SK-N-SH treated with all-trans-retinoic acid at 6 μM for 48 hours (cell line): ENCODE measurements at regions not wholly inside any gene's neighbourhood (a gene's known extent, or its start where the extent isn't known, plus 50 kb on each side); places are given as distances from the start of the nearest gene placed in this dataset.

Source experiments
- ARNTL ChIP-seq: fragments of 450-650 bp; formaldehyde crosslinking; IDR thresholded peaks from 2 replicates; pipeline ENCODE4 v1.5.0; 2020; ENCODE audit warnings: low read depth, mild to moderate bottlenecking, moderate library complexity, borderline replicate concordance
- CREB5 ChIP-seq: fragments of 250-450 bp; sonication (Bioruptor Pico); IDR thresholded peaks from 2 replicates; pipeline ENCODE4 v1.5.1; 2020; ENCODE audit warnings: low read depth, mild to moderate bottlenecking, moderate library complexity
- CSRNP3 ChIP-seq: fragments of 250-450 bp; sonication (Bioruptor Pico); IDR thresholded peaks from 2 replicates; pipeline ENCODE4 v1.5.1; 2021; ENCODE audit warnings: mild to moderate bottlenecking, moderate library complexity
- OSR1 ChIP-seq: fragments of 250-450 bp; sonication (Bioruptor Pico); IDR thresholded peaks from 2 replicates; pipeline ENCODE4 v1.8.0; 2022; ENCODE audit warnings: moderate library complexity, mild to moderate bottlenecking, inconsistent platforms
- PATZ1 ChIP-seq: fragments of 250-450 bp; sonication (Bioruptor Pico); IDR thresholded peaks from 2 replicates; pipeline ENCODE4 v1.8.0; 2020; ENCODE audit warnings: mild to moderate bottlenecking, moderate library complexity, borderline replicate concordance
- RARB ChIP-seq: fragments of 250-450 bp; sonication (Bioruptor Pico); IDR thresholded peaks from 2 replicates; pipeline ENCODE4 v1.8.0; 2021; ENCODE audit warnings: mild to moderate bottlenecking, moderate library complexity
- SNAI2 ChIP-seq: fragments of 250-450 bp; sonication (Bioruptor Pico); IDR thresholded peaks from 2 replicates; pipeline ENCODE4 v1.5.0; 2020; ENCODE audit warnings: mild to moderate bottlenecking, moderate library complexity
- TCF4 ChIP-seq: fragments of 250-450 bp; sonication (Bioruptor Pico); IDR thresholded peaks from 2 replicates; pipeline ENCODE4 v1.8.0; 2021; ENCODE audit warnings: mild to moderate bottlenecking, moderate library complexity, borderline replicate concordance
- TSHZ2 ChIP-seq: fragments of 250-450 bp; sonication (Bioruptor Pico); IDR thresholded peaks from 2 replicates; pipeline ENCODE4 v1.5.0; 2020; ENCODE audit warnings: mild to moderate bottlenecking, moderate library complexity
- ZFP30 ChIP-seq: fragments of 450-650 bp; formaldehyde crosslinking; IDR thresholded peaks from 2 replicates; pipeline ENCODE4 v1.5.0; 2022; ENCODE audit warnings: mild to moderate bottlenecking, moderate library complexity
- ZNF565 ChIP-seq: fragments of 450-650 bp; formaldehyde crosslinking; conservative IDR thresholded peaks from 2 replicates; pipeline ENCODE4 v1.5.0; 2020; ENCODE audit warnings: low read depth, mild to moderate bottlenecking, moderate library complexity
- ZNF8 ChIP-seq: fragments of 450-650 bp; formaldehyde crosslinking; IDR thresholded peaks from 2 replicates; pipeline ENCODE4 v1.5.0; 2020; ENCODE audit warnings: mild to moderate bottlenecking, moderate library complexity

- TF ChIP-seq ZFP30 (CRISPR knock-in tag), result no peak
- no peak for TF ChIP-seq PATZ1 (CRISPR knock-in tag)
- no peak for TF ChIP-seq RARB (CRISPR knock-in tag)
- no peak for TF ChIP-seq ZNF565
- TF ChIP-seq CSRNP3 (CRISPR knock-in tag), result no peak
- TF ChIP-seq TCF4 (CRISPR knock-in tag), result no peak
- no peak for TF ChIP-seq SNAI2 (CRISPR knock-in tag)
- TF ChIP-seq ARNTL (CRISPR knock-in tag), result no peak
- no peak for TF ChIP-seq TSHZ2 (CRISPR knock-in tag)
- no peak for TF ChIP-seq ZNF8
- TF ChIP-seq OSR1 (CRISPR knock-in tag), result no peak
- no peak for TF ChIP-seq CREB5 (CRISPR knock-in tag)
Measured at GRCh38 chr2:88283886-88284592, 113.9 kb downstream of the THNSL2 start.
